ENCODE measurements at regions not wholly inside any gene's neighbourhood (a gene's known extent, or its start where the extent isn't known, plus 50 kb on each side); places are given as distances from the start of the nearest gene placed in this dataset.

DNA sequence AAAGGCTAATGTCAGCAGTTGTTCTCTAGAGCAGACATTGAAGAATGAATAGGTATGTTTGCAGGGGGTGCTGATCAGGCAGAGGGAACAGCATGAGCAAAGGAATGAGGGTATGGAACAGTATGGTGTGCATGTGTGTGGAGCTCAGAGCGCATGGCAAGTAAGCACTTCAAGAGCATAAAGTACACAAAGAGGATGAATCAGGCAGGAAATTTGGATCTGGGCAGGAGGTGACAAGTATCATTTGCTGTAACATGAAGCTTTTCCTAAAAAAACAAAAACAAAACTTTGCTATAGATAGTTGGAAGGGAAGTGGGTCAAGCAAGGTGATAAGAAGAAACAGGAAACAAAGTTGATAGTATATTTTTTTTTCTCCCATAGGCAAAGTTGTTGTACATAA lies 746.8 kb downstream of the HDGFL1 start:
- DNase-seq (ENCODE audit: low read depth), result no peak
- no peak for TF ChIP-seq CTCF (IDR thresholded peaks at IDR 0.05; ENCODE audit: control insufficient read depth, extremely low read depth, insufficient read depth)
- no peak overlapping the region for H3K4me3 ChIP-seq (ENCODE audit: low read depth, low read length)

GRCh38 chr6:23316931-23317330 lies 747.6 kb downstream of the HDGFL1 start:
- H3K4me3 ChIP-seq (ENCODE audit: low read depth, low read length), result no peak overlapping the region
- TF ChIP-seq CTCF (IDR thresholded peaks at IDR 0.05; ENCODE audit: control insufficient read depth, extremely low read depth, insufficient read depth), result no peak
- no peak for DNase-seq (ENCODE audit: low read depth)

DNA sequence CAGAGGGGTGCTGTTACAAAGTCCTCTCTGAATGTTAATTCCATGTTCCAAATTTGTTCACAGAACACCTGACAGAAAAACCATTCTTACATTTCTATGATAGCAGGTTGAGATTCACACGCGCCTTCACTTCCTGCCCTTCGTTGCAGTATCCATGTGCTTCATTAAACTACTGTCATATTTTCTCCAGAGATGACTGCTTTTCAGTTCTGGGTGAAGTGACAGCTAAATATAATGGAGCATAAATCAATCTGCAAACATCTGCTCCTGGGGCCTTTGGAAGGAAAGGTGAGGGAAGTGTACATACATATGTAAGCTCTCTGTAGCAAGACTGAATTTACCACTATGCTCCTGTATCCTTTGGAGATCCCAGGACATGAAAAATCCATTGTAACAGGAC lies 750.2 kb downstream of the HDGFL1 start:
- H3K4me3 ChIP-seq (ENCODE audit: low read depth, low read length), result no peak overlapping the region
- TF ChIP-seq CTCF (IDR thresholded peaks at IDR 0.05; ENCODE audit: control insufficient read depth, extremely low read depth, insufficient read depth), result no peak
- DNase-seq (ENCODE audit: low read depth), result no peak

DNA sequence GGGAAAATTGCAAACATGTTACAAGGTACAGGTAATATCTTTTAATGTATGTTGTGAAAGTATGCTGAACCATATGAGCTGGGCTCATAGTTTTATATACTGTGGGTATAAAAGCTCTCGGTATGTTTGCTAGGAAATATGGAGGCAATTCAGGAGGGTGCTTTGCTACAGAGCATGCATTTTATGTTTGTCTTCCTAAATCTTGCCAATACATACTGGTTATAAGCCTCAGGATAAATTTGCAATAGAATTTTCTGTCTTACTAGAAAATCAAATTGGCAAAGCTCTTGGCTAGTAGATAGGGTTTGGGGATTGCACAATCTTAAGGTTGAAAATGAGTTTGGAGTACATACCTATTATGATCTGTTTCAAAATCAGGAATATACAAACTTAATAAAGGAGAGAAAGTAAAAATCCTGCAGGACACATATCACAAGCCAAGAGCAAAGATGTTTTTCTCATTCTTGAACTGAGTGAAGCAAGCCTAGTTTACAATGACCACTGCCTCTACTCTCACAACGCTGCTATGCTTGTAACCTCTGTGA lies 751.2 kb downstream of the HDGFL1 start:
- H3K4me3 ChIP-seq (ENCODE audit: low read depth, low read length), result no peak overlapping the region
- no peak for DNase-seq (ENCODE audit: low read depth)
- no peak for TF ChIP-seq CTCF (IDR thresholded peaks at IDR 0.05; ENCODE audit: control insufficient read depth, extremely low read depth, insufficient read depth)

GRCh38 chr6:23323897-23324296 lies 754.5 kb downstream of the HDGFL1 start:
- no peak for DNase-seq (ENCODE audit: low read depth)
- H3K4me3 ChIP-seq (ENCODE audit: low read depth, low read length), result no peak overlapping the region
- TF ChIP-seq CTCF (IDR thresholded peaks at IDR 0.05; ENCODE audit: control insufficient read depth, extremely low read depth, insufficient read depth), result no peak

- H3K4me3 ChIP-seq (ENCODE audit: low read depth, low read length), result no peak overlapping the region
- TF ChIP-seq CTCF (IDR thresholded peaks at IDR 0.05; ENCODE audit: control insufficient read depth, extremely low read depth, insufficient read depth), result no peak
- DNase-seq (ENCODE audit: low read depth), result no peak
Observed at GRCh38 chr6:23325065-23325464, 755.7 kb downstream of the HDGFL1 start.

GRCh38 chr6:23327621-23328020 lies 758.3 kb downstream of the HDGFL1 start:
- no peak for TF ChIP-seq CTCF (IDR thresholded peaks at IDR 0.05; ENCODE audit: control insufficient read depth, extremely low read depth, insufficient read depth)
- no peak overlapping the region for H3K4me3 ChIP-seq (ENCODE audit: low read depth, low read length)
- DNase-seq (ENCODE audit: low read depth), result no peak

Measured in LNCaP clone FGC (cell line).